IPS-18a (cell line): ENCODE measurements at regions not wholly inside any gene's neighbourhood (a gene's known extent, or its start where the extent isn't known, plus 50 kb on each side); places are given as distances from the start of the nearest gene placed in this dataset.

Experiments used
- H3K27ac ChIP-seq: one replicate; pipeline ENCODE4 v1.5.1; 2013; ENCODE audit warnings: low read length
- H3K27me3 ChIP-seq: one replicate; pipeline ENCODE4 v1.6.1; 2013; ENCODE audit warnings: mild to moderate bottlenecking, low read length; ENCODE audit not compliant: control insufficient read depth, insufficient read depth
- H3K36me3 ChIP-seq: one replicate; pipeline ENCODE4 v1.6.1; 2013; ENCODE audit warnings: low read depth, low read length; ENCODE audit not compliant: control insufficient read depth
- H3K4me1 ChIP-seq: one replicate; pipeline ENCODE4 v1.6.1; 2013; ENCODE audit warnings: low read depth, low read length; ENCODE audit not compliant: control insufficient read depth
- H3K4me3 ChIP-seq: one replicate; pipeline ENCODE4 v1.5.1; 2013; ENCODE audit warnings: low read length
- H3K9ac ChIP-seq: one replicate; pipeline ENCODE4 v1.6.1; 2013; ENCODE audit warnings: mild to moderate bottlenecking, low read length, moderate library complexity
- H3K9me3 ChIP-seq: one replicate; pipeline ENCODE4 v1.6.1; 2013; ENCODE audit warnings: low read depth, low read length; ENCODE audit not compliant: control insufficient read depth

DNA sequence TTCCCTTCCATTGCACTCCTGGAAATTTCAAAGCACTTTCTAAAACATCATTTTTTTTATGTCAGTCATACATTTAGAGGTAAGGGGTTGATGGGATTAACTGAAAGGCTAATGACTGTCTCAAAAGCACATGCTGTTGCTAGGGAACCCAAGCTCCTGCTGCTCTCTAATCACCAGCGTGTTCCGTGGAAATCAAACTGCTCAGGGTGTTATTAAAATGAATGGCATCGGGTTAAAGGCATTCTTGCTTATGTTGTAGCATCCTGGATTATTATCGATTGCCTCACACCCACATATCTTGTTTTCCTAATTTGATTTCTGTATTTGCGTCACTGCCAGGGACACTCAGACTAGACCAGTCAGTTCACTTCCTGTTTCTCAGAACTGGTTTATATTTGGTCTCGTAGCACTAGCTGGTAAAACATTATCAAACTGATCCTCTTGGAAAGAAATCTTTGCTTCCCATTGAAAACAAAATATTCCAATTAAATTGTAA, 216.5 kb upstream of the MKLN1 start:
- H3K4me1 ChIP-seq = peaks cover 22% of the 10 kb centered on the region
- no peaks in the 10 kb centered on the region for H3K9me3 ChIP-seq
- H3K9ac ChIP-seq = no peak overlapping the region
- no peaks in the 10 kb centered on the region for H3K36me3 ChIP-seq
- H3K27me3 ChIP-seq = peaks cover 25% of the 10 kb centered on the region
- H3K4me3 ChIP-seq = peak overlapping the region; percentile 83
- H3K27ac ChIP-seq = no peak overlapping the region

DNA sequence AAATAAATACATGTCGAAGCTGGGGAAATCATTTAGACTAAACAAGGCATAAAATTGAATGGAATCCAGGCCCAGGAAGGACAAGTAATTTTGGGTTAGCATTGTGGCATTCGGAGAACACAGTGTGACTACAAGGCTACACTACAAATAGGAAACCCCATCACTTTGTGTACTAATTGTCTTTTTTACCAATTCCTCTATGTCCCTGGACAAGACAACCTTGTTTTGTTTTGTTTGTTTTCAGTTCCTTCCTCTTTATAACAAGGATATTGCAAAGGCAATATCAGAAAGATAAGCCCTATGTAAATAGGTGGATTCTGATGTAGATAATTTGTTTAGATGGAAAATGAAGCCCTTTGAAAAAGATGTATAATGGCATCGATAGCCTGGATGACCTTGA, 215.9 kb upstream of the MKLN1 start:
- Histone ChIP-seq H3K9me3 (no peaks in the 10 kb centered on the region), H3K36me3 (no peaks in the 10 kb centered on the region), H3K27me3 (peaks cover 21% of the 10 kb centered on the region), H3K9ac (no peak overlapping the region), H3K27ac (no peak overlapping the region), H3K4me1 (peaks cover 22% of the 10 kb centered on the region), H3K4me3 (no peak overlapping the region)

DNA sequence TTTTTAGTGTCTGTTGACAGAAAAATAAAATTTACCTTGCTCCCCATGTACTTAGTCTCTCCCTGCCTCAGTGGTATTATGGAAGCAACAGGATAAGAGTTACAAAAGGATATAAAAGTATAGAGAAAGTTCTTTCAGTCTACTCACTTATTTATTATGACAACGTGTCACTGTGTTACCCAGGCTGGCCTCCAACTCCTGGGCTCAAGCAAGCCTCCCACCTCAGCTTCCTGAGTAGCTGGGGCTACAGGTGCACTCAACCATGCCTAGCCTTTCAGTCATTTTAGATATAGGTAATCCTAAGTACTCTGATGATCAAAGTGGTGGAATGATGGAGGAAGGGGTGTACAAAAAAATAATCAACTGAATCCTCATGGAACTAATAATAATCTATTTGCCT, 215.2 kb upstream of the MKLN1 start:
- H3K36me3 ChIP-seq = no peaks in the 10 kb centered on the region
- H3K9ac ChIP-seq = no peak overlapping the region
- H3K4me1 ChIP-seq = peaks cover 22% of the 10 kb centered on the region
- H3K27ac ChIP-seq = no peak overlapping the region
- H3K4me3 ChIP-seq = no peak overlapping the region
- no peaks in the 10 kb centered on the region for H3K9me3 ChIP-seq
- peaks cover 17% of the 10 kb centered on the region for H3K27me3 ChIP-seq

DNA sequence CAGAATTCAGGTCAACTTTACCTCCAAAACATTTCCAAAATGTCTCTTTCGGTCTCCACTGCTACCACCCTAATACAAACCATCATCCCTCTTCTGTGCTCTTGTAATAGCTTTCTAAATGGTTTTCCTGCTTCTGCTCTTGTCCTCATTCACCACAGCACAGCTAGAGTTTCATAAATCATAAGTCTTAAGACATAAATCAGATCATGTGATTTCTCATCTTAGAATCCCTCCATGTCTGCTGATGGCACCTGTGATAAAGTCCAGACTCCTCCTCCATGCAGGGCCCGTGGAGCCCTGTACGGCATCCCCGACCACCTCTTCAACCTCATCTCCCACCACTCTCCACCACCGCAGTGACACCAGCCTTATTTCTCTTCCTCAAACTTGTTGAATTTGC, 212.3 kb upstream of the MKLN1 start:
- Histone ChIP-seq H3K9me3 (no peaks in the 10 kb centered on the region), H3K4me1 (peaks cover 12% of the 10 kb centered on the region)

DNA sequence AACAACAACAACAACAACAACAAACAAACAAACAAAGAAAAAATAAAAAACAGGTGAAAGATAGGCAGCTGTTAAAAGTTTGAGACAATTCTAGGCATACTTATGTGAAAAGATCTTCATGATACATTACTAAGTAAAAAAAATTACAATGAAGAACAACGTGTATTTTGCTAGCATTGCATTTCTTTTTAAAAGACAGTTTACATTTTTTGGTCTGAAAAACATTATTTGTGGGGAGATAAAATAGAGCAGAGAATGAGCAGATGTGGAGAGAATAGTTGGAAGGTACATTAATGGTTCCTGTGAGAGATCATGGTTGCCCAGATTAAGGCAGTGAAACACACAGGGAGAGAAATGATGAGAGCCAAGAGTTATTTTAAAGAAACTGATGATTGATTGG, 210.2 kb upstream of the MKLN1 start:
- H3K27me3 ChIP-seq = no peaks in the 10 kb centered on the region
- no peak overlapping the region for H3K4me3 ChIP-seq
- no peak overlapping the region for H3K9ac ChIP-seq
- no peaks in the 10 kb centered on the region for H3K9me3 ChIP-seq
- no peak overlapping the region for H3K27ac ChIP-seq
- no peaks in the 10 kb centered on the region for H3K36me3 ChIP-seq
- no peaks in the 10 kb centered on the region for H3K4me1 ChIP-seq

More for the DNA sequence above, 212.3 kb upstream of the MKLN1 start:
- Histone ChIP-seq H3K36me3 (no peaks in the 10 kb centered on the region), H3K9ac (no peak overlapping the region), H3K4me3 (no peak overlapping the region), H3K27me3 (no peaks in the 10 kb centered on the region), H3K27ac (no peak overlapping the region)

DNA sequence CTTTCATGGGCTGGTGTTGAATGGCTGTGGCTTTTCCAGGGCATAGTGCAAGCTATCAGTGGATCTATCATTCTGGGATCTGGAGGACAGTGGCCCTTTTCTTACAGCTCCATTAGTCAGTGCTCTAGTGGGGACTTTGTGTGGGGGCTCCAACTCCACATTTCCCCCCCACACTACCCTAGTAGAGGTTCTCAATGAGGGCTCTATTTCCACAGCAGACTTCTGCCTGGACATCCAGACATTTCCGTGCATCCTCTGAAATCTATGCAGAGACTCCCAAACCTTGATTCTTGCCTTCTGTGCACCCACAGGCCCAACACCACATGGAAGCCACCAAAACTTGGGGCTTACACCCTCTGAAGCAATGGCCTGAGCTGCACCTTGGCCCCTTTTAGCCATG, 208.3 kb upstream of the MKLN1 start:
- no peak overlapping the region for H3K4me3 ChIP-seq
- no peaks in the 10 kb centered on the region for H3K9me3 ChIP-seq
- no peaks in the 10 kb centered on the region for H3K4me1 ChIP-seq
- no peak overlapping the region for H3K9ac ChIP-seq
- H3K27ac ChIP-seq = no peak overlapping the region
- H3K27me3 ChIP-seq = no peaks in the 10 kb centered on the region
- H3K36me3 ChIP-seq = no peaks in the 10 kb centered on the region

DNA sequence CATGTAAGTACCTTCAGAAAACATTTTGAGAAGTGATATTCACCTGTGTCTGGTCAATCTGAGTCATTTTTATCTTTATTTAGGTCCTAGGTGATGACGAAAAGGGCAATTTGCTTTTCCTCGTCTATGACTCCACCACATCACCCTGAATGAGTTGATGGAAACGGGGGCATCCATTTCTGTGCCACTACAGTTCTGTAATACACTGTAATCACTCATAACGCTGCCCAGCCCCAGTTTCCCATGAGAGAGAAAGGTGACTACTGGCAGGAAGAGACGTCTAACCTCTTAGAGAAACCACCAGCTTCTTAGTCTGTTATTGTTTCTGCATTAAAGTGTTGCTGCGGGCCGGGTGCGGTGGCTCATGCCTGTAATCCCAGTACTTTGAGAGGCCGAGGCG, 205.3 kb upstream of the MKLN1 start:
- no peak overlapping the region for H3K9ac ChIP-seq
- H3K4me1 ChIP-seq = no peaks in the 10 kb centered on the region
- no peak overlapping the region for H3K4me3 ChIP-seq
- H3K36me3 ChIP-seq = no peaks in the 10 kb centered on the region
- no peaks in the 10 kb centered on the region for H3K27me3 ChIP-seq
- no peak overlapping the region for H3K27ac ChIP-seq
- no peaks in the 10 kb centered on the region for H3K9me3 ChIP-seq

DNA sequence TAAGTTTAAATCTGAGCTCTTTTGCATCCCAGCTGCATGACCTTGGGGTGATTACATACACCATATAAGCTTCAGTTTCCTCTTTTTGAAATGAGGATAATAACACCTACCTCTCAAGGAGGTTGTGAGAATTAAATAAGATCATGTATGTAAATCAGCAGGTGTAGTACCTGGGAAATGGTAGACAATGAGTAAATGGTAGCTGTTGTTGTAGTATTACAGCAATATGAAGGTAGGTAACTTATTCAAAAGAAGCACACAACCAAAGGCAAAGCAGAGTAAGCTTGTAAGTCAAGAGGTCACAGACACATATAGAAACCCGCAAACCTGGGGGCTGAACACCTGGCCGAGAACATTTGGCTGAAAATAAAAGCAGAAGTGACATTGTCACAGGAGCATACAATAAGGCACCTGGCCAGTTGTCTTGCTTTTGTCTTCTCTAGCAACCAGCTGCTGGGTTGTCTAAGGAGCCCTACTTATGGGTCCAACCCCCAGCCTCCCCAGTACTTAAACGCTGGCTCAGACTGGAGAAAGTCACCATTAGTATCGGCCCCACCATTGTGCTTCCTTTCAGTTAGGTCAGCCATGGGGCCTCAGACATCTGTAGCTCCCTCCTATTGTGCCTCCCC, 203.6 kb upstream of the MKLN1 start:
- no peaks in the 10 kb centered on the region for H3K4me1 ChIP-seq
- H3K36me3 ChIP-seq = no peaks in the 10 kb centered on the region
- no peak overlapping the region for H3K9ac ChIP-seq
- H3K4me3 ChIP-seq = no peak overlapping the region
- no peaks in the 10 kb centered on the region for H3K27me3 ChIP-seq
- no peaks in the 10 kb centered on the region for H3K9me3 ChIP-seq
- H3K27ac ChIP-seq = no peak overlapping the region

DNA sequence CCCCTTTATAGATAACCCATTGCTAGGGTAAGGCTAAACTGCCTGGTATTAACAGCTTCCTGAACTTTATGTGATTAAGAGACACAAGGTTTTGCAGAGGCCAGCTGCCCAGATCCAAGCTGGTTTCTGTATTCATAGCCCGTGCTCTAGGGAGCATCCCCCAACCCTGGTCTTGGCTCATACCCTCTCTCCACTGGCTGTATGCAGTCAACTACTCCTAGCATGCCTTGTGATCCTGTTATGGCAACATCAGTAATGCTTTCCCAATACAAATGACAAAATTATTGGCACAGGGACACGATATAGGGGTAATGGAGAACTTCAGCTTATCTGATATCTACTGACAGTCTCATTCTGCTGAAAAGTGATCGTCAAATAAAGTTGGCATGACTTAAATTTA, 202.8 kb upstream of the MKLN1 start:
- Histone ChIP-seq H3K36me3 (no peaks in the 10 kb centered on the region), H3K4me1 (no peaks in the 10 kb centered on the region), H3K27me3 (no peaks in the 10 kb centered on the region), H3K9ac (no peak overlapping the region), H3K9me3 (no peaks in the 10 kb centered on the region), H3K4me3 (no peak overlapping the region), H3K27ac (no peak overlapping the region)

DNA sequence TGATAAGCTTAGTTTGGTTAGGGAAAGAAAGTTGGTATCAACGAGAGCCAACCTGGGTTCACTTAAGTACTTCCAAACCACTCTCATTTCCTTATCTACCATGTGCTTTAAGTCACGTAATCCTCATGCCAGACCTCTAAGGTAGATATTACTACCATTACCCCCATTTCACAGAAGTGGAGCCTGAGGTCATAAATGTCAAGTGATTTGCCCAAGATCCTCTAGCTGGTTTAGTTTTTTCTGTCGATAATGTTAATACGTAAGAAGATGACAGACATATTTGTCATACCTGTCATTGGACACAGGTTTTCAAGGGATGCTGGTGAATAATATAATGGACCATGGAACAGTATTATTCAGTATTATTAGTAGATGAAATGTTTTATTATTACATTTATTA, 197.4 kb upstream of the MKLN1 start:
- no peaks in the 10 kb centered on the region for H3K9me3 ChIP-seq
- no peak overlapping the region for H3K4me3 ChIP-seq
- H3K27me3 ChIP-seq = no peaks in the 10 kb centered on the region
- no peak overlapping the region for H3K27ac ChIP-seq
- H3K36me3 ChIP-seq = no peaks in the 10 kb centered on the region
- H3K9ac ChIP-seq = no peak overlapping the region
- no peaks in the 10 kb centered on the region for H3K4me1 ChIP-seq

DNA sequence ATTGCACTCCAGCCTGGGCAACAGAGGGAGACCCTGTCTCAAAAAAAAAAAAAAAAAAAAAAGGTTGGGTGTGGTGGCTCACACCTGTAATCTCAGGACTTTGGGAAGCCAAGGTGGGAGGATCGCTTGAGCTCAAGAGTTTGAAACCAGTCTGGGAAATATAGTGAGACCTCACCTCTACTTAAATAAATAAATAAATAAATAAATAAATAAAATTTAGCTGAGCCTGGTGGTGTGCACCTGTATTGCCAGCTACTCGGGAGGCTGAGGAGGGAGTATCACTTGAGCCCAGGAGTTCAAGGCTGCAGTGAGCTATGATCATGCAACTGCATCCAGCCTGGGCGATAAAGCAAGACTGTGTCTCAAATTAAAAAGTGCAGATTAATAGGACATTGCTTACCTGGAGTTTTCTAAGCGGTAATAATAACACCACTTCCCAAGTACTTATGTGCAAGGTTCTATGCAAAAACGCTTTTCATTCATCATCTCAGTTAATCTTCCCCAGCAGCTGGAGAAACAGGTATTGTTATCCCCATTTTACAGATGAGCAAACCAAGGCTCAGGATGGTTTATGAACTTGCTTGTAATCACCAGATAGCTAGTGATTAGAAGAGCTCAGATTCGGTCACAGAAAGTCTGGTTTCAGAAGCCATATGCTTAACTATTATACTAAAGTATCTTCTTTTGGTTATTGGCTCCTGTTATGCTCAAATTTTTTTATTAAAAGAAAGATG, 196.5 kb upstream of the MKLN1 start:
- H3K27ac ChIP-seq = no peak overlapping the region

More for the DNA sequence above, 196.5 kb upstream of the MKLN1 start:
- H3K36me3 ChIP-seq = no peaks in the 10 kb centered on the region
- no peaks in the 10 kb centered on the region for H3K9me3 ChIP-seq
- H3K4me1 ChIP-seq = no peaks in the 10 kb centered on the region
- H3K4me3 ChIP-seq = no peak overlapping the region
- H3K9ac ChIP-seq = no peak overlapping the region
- no peaks in the 10 kb centered on the region for H3K27me3 ChIP-seq
